ENCODE measurements at regions not wholly inside any gene's neighbourhood (a gene's known extent, or its start where the extent isn't known, plus 50 kb on each side); places are given as distances from the start of the nearest gene placed in this dataset.

GRCh38 chr22:27050771-27051170 is 393.4 kb downstream of the MIAT start:
- no peak overlapping the region for H3K14ac ChIP-seq (ENCODE audit: insufficient read depth, low read length)
- no peak overlapping the region for H2AFZ ChIP-seq (ENCODE audit: low read length)
- no peak overlapping the region for H2BK120ac ChIP-seq (ENCODE audit: low read depth, low read length, poor library complexity, severe bottlenecking)
- no peak overlapping the region for H3K27ac ChIP-seq (ENCODE audit: insufficient read length, low read depth, low read length)
- H2BK15ac ChIP-seq (ENCODE audit: low read depth, low read length), result no peak overlapping the region
- H3K4ac ChIP-seq (ENCODE audit: low read depth, low read length), result no peak overlapping the region
- WGBS (ENCODE audit: extremely low coverage, insufficient read length, low lambda C conversion rate), result no CpG with 5 or more reads among the region's 4 CpGs
- no peak overlapping the region for H3K56ac ChIP-seq (ENCODE audit: insufficient read length, low read depth, low read length)
- H3K79me1 ChIP-seq (ENCODE audit: insufficient read depth, low read depth, low read length, poor library complexity, severe bottlenecking), result no peaks in the 10 kb centered on the region
- H4K20me1 ChIP-seq (ENCODE audit: control insufficient read depth, insufficient read depth, insufficient read length), result no peaks in the 10 kb centered on the region
- H2BK5ac ChIP-seq (ENCODE audit: insufficient read length, low read length), result no peak overlapping the region
- no peak overlapping the region for H2BK20ac ChIP-seq (ENCODE audit: low read depth, low read length, poor library complexity, severe bottlenecking)
- H3K79me2 ChIP-seq (ENCODE audit: insufficient read depth, low read length), result no peaks in the 10 kb centered on the region
- no peak for DNase-seq
- Mint-ChIP-seq H3K9me3 (no peaks in the 10 kb centered on the region; a peak in 1 of 5 replicates), H3K4me3 (no peak overlapping the region; a peak in 1 of 5 replicates), H3K27me3 (ENCODE audit: low read depth) (peaks cover 9% of the 10 kb centered on the region), H3K4me1 (peaks cover 0 to 3% of the 10 kb centered on the region in 2 experiments; a peak in 1 of 4 replicates), H3K27ac (no peak overlapping the region), H3K36me3 (ENCODE audit: insufficient read depth in 1 of 3, low read depth in 3 of 3) (no peaks in the 10 kb centered on the region)
- no peak overlapping the region for H3K9ac ChIP-seq (ENCODE audit: extremely low read depth, insufficient read length, low read length)
- H2AK5ac ChIP-seq (ENCODE audit: insufficient read length, low read length), result no peak overlapping the region
- H4K5ac ChIP-seq (ENCODE audit: insufficient read length, low read depth, low read length), result no peak overlapping the region
- H4K8ac ChIP-seq (replicated peaks; ENCODE audit: insufficient read length, low read depth, low read length), result no peak overlapping the region
- TF ChIP-seq CTCF (conservative IDR thresholded peaks at IDR 0.05), result no peak
- H3T11ph ChIP-seq (ENCODE audit: low read length), result no peak overlapping the region
- no peaks in the 10 kb centered on the region for H3K9me3 ChIP-seq (ENCODE audit: control insufficient read depth, low read depth, low read length)
- no peak overlapping the region for H4K91ac ChIP-seq (ENCODE audit: insufficient read length, low read depth, low read length)
- no peaks in the 10 kb centered on the region for H3K23me2 ChIP-seq (ENCODE audit: insufficient read length, low read depth, low read length, poor library complexity, severe bottlenecking)
- no peak overlapping the region for H2BK12ac ChIP-seq (ENCODE audit: insufficient read length, low read depth, low read length)
- no peak overlapping the region for H3K23ac ChIP-seq (ENCODE audit: insufficient read length, low read depth, low read length)
- no peaks in the 10 kb centered on the region for H3K4me1 ChIP-seq (ENCODE audit: insufficient read depth, low read length)
- no peak overlapping the region for H3K18ac ChIP-seq (ENCODE audit: insufficient read length, low read depth, low read length)
- H3K4me2 ChIP-seq (ENCODE audit: insufficient read depth, insufficient read length, low read length), result no peak overlapping the region
- no peaks in the 10 kb centered on the region for H3K27me3 ChIP-seq (ENCODE audit: insufficient read depth, low read length)
